Fibroblast of mammary gland (primary cell): ENCODE measurements at regions not wholly inside any gene's neighbourhood (a gene's known extent, or its start where the extent isn't known, plus 50 kb on each side); places are given as distances from the start of the nearest gene placed in this dataset.

Experiments
- DNase-seq: peaks from one replicate; pipeline ENCODE4 v3.0.0-alpha.2; 2010; ENCODE audit warnings: low read depth
- H3K4me3 ChIP-seq: 2 replicates; pipeline ENCODE4 v1.5.1; 2011; ENCODE audit warnings: low read depth, mild to moderate bottlenecking, low read length, moderate library complexity; ENCODE audit not compliant: control insufficient read depth
- TF ChIP-seq, protein P1 (sequence below): conservative IDR thresholded peaks from 2 replicates; pipeline ENCODE4 v1.5.1; 2011; ENCODE audit warnings: low read depth, low read length, inconsistent platforms; ENCODE audit not compliant: control insufficient read depth, insufficient read depth

DNA sequence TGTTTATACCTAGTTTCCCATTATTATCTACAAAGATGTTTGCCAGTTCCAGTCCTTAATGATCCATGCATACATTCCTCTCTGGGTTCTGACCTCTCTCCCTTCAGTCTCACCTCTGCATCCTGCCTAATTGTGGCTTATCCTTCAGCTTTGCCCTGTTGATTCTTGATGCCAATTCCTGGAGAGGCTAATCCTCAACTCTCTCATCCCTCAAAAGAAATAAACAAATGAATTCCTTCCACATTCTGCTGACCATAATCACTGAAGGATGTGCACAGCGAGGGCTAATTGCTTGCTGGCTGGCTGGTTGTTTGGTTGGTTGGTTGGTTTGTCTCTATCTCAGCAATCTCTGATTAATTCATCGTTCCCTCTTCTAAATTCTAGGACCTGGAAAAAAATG, 113.8 kb downstream of the IRS2 start:
- H3K4me3 ChIP-seq: no peak overlapping the region
- TF ChIP-seq, protein P1, sequence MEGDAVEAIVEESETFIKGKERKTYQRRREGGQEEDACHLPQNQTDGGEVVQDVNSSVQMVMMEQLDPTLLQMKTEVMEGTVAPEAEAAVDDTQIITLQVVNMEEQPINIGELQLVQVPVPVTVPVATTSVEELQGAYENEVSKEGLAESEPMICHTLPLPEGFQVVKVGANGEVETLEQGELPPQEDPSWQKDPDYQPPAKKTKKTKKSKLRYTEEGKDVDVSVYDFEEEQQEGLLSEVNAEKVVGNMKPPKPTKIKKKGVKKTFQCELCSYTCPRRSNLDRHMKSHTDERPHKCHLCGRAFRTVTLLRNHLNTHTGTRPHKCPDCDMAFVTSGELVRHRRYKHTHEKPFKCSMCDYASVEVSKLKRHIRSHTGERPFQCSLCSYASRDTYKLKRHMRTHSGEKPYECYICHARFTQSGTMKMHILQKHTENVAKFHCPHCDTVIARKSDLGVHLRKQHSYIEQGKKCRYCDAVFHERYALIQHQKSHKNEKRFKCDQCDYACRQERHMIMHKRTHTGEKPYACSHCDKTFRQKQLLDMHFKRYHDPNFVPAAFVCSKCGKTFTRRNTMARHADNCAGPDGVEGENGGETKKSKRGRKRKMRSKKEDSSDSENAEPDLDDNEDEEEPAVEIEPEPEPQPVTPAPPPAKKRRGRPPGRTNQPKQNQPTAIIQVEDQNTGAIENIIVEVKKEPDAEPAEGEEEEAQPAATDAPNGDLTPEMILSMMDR: no peak
- no peak for DNase-seq

DNA sequence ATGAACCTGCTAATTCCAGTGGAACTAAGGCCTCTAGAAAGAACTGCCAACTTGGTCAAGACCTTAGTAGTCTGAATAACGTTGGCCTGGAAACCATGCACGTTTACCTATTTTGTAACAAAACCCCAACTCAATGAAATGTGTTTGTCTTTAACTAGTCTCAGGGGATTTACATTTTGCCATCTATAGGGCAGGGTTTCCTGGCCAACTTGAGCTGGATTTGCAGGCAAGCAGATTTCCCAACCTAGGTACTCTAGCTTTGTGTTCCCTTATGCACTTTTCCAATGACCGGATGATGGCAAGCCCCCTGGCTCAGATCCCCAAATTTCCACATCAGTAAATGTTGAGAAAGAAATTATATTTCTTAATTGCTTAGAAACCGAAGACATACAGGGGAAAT, 114.5 kb downstream of the IRS2 start:
- no peak overlapping the region for H3K4me3 ChIP-seq
- no peak for DNase-seq
- TF ChIP-seq, protein P1: no peak

DNA sequence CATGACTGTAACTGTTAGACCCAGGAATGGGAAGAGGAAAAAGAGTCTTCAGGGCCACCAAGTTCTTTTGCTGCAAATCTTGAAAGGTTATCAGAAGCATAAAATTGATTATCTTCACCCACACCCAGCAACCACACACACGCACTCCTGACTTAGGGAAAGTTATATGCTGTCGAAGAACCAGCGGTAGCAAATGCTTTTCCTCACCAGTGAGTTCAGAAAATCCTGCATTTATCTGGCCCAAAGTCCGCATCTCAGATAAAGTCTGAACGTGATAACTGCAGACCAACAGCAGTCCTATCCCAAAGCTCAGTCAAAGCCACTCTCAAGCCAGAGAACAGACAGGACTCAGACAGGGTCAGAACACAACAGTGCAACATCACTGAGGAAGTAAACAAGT, 115.6 kb downstream of the IRS2 start:
- no peak for DNase-seq
- TF ChIP-seq, protein P1: no peak
- no peak overlapping the region for H3K4me3 ChIP-seq

DNA sequence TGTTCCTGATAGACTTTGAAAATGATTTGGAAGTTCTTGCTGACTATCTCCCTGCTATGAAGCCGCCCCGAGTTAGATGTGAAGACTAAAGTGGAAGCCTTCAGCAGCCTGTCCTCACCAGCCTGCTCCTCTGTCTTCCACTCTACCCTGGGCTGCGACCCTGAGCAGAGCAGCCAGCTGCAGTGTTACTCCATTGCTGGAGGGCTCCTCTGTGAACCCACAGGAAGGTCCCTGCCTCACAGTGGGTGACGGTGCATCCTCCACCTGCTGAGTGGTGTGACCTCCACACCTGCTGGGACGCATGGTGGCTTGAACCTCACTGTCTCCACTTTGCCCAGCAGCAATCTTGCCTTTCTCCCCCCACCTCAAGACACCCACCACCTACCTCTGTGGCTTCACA, 116.4 kb downstream of the IRS2 start:
- DNase-seq: no peak
- TF ChIP-seq, protein P1: no peak
- H3K4me3 ChIP-seq: no peak overlapping the region

DNA sequence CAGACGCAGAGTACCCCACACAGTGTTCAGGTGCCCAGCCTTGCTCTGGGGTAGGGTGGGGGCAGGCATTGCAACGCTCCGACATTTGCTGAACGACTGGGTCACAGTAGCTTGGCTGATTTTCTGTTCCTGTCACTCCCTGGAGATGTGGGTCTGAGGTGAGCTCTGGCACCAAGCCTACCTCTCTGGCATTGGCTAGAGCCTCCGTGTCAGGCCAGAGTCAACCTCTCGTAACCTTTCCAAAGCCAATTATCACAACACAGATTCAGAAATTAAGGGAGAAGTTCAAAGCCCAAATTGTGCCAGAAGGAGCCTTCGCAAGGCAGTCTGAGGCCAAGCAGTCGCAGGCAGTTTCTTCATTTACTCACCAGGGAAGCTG, 117.2 kb downstream of the IRS2 start:
- DNase-seq: no peak
- H3K4me3 ChIP-seq: no peak overlapping the region
- TF ChIP-seq, protein P1: no peak

DNA sequence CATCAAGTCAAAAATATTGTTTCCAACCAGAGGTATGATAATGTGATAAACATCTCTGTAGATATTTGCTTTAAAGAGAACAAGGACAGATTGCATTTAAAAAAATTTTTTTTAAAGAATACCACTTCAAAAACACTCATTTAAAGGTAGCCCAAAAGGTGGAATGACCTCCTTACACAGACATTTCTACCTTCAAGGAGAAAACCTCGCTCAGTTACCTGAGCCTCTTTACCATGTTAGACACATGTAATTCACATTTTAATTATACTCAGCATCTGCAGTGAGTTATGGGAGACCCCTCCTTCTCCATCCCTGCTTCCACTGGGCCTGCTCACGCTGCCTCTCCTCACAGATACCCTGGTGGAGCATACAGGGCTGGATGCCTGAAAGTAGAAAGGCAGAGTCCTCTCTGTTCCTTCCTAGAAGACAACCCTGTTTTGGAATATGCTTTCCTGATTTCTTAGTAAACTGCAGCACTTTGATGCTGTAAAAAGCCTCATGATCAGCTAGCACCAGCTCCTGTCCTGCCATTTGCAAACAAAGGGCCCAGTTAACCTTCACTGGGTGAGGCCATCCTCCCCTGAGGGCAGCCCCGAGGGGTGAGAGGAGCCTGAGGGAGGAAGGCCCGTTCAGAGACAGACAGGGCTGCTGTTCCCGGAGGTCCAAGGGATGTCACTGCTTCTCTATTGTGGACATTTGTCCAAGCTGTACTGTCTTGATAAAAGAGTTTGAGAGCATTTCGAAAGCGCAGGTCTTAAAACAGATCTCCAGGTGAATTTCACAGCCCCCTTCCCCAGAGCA, 117.8 kb downstream of the IRS2 start:
- TF ChIP-seq, protein P1: no peak
- DNase-seq: no peak
- no peak overlapping the region for H3K4me3 ChIP-seq
